Kidney glomerular epithelial cell (primary cell): ENCODE measurements at regions not wholly inside any gene's neighbourhood (a gene's known extent, or its start where the extent isn't known, plus 50 kb on each side); places are given as distances from the start of the nearest gene placed in this dataset.

Experiments
- DNase-seq: peaks from one replicate; lab custom pipeline; 2025; lab: John Stamatoyannopoulos, UW

- no peak for DNase-seq
These were observed 57.1 kb upstream of the NKX1-1 start for GRCh38 chr4:1463088-1463926.

- DNase-seq, result no peak
These were observed 56.5 kb upstream of the NKX1-1 start for GRCh38 chr4:1462768-1463075.

GRCh38 chr4:1462009-1462767, 55.9 kb upstream of the NKX1-1 start:
- no peak for DNase-seq

- no peak for DNase-seq
These were observed 55.0 kb upstream of the NKX1-1 start for GRCh38 chr4:1460967-1461868.

GRCh38 chr4:1459722-1460511, 53.7 kb upstream of the NKX1-1 start:
- DNase-seq, result no peak

- DNase-seq, result no peak
These were observed 53.0 kb upstream of the NKX1-1 start for GRCh38 chr4:1459081-1459721.

GRCh38 chr4:1458581-1458980, 52.3 kb upstream of the NKX1-1 start:
- DNase-seq, result no peak
